HL-60 (cell line): ENCODE measurements at regions not wholly inside any gene's neighbourhood (a gene's known extent, or its start where the extent isn't known, plus 50 kb on each side); places are given as distances from the start of the nearest gene placed in this dataset.

ENCODE experiments used
- GABPA ChIP-seq: IDR thresholded peaks from 2 replicates; pipeline ENCODE4 v1.6.1; 2012; ENCODE audit warnings: low read depth
- POLR2AphosphoS5 ChIP-seq: IDR thresholded peaks from 2 replicates; pipeline ENCODE4 v1.6.1; 2012; ENCODE audit warnings: low read depth
- SPI1 ChIP-seq: IDR thresholded peaks from 2 replicates; pipeline ENCODE4 v1.6.1; 2012; ENCODE audit warnings: low read depth, mild to moderate bottlenecking, borderline replicate concordance
- TF ChIP-seq, protein P1 (sequence below): IDR thresholded peaks from one replicate; pipeline ENCODE4 v1.5.1; 2011; ENCODE audit warnings: low read length, control low read depth, inconsistent platforms; ENCODE audit not compliant: insufficient read depth

DNA sequence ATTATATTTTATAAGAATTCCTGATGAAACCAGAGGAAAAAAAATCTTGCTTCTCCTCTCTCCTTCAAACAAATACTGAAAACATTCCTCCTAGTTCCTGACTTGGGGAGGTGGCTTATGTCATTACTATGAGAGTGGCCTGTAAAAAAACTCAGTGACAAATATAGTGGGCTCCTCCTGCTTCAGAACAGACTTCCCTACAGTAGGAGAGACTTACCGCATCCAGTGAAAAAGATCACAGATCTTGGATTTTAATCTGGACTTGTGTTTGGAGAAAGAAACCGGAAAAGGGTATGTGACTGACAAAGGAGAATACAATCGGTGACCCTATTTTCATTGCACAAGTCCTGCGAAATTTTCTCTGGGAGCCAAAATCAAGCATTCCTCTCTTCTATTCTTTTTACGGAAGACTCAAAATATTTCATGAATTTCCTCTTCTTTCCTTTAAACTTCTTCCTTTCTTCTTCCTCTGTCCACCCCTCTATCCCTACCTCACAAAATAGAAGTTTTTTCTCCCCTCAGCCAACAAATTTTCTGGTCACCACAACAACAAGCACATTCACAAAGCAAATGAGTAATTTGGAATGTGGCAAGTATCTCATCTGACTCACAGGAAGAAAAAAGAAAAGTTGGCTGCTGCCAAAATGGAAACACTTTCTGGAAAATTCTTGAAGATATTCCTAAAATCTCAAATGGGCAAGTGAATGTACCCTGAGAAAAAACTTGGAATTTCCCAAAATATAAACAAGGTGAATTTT is 185.1 kb upstream of the CDKN3 start:
- TF ChIP-seq, protein P1, sequence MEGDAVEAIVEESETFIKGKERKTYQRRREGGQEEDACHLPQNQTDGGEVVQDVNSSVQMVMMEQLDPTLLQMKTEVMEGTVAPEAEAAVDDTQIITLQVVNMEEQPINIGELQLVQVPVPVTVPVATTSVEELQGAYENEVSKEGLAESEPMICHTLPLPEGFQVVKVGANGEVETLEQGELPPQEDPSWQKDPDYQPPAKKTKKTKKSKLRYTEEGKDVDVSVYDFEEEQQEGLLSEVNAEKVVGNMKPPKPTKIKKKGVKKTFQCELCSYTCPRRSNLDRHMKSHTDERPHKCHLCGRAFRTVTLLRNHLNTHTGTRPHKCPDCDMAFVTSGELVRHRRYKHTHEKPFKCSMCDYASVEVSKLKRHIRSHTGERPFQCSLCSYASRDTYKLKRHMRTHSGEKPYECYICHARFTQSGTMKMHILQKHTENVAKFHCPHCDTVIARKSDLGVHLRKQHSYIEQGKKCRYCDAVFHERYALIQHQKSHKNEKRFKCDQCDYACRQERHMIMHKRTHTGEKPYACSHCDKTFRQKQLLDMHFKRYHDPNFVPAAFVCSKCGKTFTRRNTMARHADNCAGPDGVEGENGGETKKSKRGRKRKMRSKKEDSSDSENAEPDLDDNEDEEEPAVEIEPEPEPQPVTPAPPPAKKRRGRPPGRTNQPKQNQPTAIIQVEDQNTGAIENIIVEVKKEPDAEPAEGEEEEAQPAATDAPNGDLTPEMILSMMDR = no peak
- TF ChIP-seq POLR2AphosphoS5 (no peak), GABPA (no peak), SPI1 (no peak)
